ENCODE measurements at regions not wholly inside any gene's neighbourhood (a gene's known extent, or its start where the extent isn't known, plus 50 kb on each side); places are given as distances from the start of the nearest gene placed in this dataset.

DNA sequence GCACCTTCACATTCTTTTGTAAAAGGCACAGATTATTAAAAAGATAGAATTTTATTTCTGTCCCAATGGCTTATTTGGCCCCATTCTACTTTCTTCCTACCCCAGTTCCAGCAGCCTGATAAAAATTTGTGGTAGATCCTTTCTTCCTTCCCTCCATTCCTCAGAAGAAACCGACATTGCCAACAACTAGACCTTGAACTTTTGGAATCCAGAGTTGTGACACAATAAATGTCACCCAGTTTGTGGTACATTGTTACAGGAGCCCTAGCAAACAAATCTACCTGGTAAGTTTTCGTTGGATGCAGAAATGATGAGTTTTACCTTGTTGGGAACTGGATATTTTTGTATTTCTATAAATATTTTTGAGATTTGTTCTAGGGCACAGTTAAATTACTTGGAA lies 141.6 kb upstream of the IVNS1ABP start:
- Histone ChIP-seq H3K4me3 (no peak overlapping the region), H3K27ac (no peak overlapping the region), H3K27me3 (no peaks in the 10 kb centered on the region), H3K36me3 (no peaks in the 10 kb centered on the region), H3K4me1 (ENCODE audit: insufficient read depth) (no peaks in the 10 kb centered on the region), H3K9me3 (no peaks in the 10 kb centered on the region)
- 48 to 74% (median 56%) methylated on average over 2 of the region's 2 CpGs for WGBS, 3 donors
- DNase-seq = no peak
- TF ChIP-seq, protein P1, sequence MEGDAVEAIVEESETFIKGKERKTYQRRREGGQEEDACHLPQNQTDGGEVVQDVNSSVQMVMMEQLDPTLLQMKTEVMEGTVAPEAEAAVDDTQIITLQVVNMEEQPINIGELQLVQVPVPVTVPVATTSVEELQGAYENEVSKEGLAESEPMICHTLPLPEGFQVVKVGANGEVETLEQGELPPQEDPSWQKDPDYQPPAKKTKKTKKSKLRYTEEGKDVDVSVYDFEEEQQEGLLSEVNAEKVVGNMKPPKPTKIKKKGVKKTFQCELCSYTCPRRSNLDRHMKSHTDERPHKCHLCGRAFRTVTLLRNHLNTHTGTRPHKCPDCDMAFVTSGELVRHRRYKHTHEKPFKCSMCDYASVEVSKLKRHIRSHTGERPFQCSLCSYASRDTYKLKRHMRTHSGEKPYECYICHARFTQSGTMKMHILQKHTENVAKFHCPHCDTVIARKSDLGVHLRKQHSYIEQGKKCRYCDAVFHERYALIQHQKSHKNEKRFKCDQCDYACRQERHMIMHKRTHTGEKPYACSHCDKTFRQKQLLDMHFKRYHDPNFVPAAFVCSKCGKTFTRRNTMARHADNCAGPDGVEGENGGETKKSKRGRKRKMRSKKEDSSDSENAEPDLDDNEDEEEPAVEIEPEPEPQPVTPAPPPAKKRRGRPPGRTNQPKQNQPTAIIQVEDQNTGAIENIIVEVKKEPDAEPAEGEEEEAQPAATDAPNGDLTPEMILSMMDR (IDR thresholded peaks at IDR 0.05) = no peak
- TF ChIP-seq POLR2A (IDR thresholded peaks at IDR 0.05) (no peak), EP300 (IDR thresholded peaks at IDR 0.05) (no peak)
- intact Hi-C loops (cut with DNase I) = no loop called here

DNA sequence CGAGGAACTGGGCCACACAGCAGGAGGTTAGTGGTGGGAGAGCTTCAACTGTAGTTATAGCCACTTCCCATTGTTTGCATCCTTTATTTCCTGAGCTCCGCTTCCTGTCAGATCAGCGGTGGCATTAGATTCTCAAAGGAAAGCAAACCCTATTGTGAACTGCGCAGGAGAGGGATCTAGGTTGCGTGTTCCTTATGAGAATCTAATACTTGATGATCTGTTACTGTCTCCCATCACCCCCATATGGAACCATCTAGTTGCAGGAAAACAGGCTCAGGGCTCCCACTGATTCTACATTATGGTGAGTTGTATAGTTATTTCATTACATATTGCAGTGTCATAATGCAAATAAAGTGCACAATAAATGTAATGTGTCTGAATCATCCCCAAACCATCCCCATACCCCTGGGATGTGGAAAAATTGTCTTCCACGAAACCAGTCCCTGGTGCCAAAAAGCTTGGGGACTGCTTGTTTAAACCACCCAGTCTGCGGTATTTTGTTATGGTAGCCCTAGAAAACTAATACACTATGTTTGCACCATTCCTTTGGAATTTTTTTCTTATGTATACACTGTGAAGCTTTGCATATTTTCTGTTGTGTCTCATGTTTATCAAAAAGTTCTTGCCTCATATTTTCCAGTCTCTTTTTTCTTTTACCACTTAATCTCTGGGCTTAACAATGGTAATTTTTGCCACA lies 136.6 kb upstream of the IVNS1ABP start:
- TF ChIP-seq EP300 (IDR thresholded peaks at IDR 0.05) (no peak), POLR2A (IDR thresholded peaks at IDR 0.05) (no peak)
- TF ChIP-seq, protein P1 (IDR thresholded peaks at IDR 0.05) = no peak
- H3K27ac ChIP-seq = no peak overlapping the region
- H3K4me3 ChIP-seq = no peak overlapping the region
- DNase-seq = no peak
- no peaks in the 10 kb centered on the region for H3K9me3 ChIP-seq
- H3K4me1 ChIP-seq (ENCODE audit: insufficient read depth) = no peaks in the 10 kb centered on the region
- H3K27me3 ChIP-seq = no peaks in the 10 kb centered on the region
- no peaks in the 10 kb centered on the region for H3K36me3 ChIP-seq
- intact Hi-C loops (cut with DNase I) = no loop called here
- WGBS, 3 donors = 76 to 81% (median 78%) methylated on average over 7 of the region's 7 CpGs

DNA sequence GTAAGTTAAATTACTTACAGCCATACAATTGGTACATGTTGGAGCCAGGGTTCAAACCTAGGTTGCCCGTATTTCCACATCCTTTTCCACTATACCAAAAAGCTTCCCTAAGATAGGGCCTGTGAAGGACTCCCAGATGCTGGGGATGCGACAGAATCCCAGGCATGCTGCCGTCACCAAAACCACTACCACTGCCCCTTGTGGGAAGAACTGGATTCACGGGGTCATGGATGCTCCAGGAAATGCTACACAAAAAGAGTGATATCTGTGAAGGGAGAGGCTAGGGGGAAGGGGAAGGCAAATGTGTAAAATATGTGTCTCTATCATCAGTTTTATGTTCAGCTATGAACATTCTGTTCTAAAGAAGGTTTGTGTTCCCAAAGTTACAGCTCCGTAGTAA lies 133.9 kb upstream of the IVNS1ABP start:
- intact Hi-C loops (cut with DNase I) = no loop called here
- no peaks in the 10 kb centered on the region for H3K27me3 ChIP-seq
- no peaks in the 10 kb centered on the region for H3K4me1 ChIP-seq (ENCODE audit: insufficient read depth)
- H3K4me3 ChIP-seq = no peak overlapping the region
- TF ChIP-seq, protein P1 (IDR thresholded peaks at IDR 0.05) = no peak
- TF ChIP-seq EP300 (IDR thresholded peaks at IDR 0.05) (no peak), POLR2A (IDR thresholded peaks at IDR 0.05) (no peak)
- no peaks in the 10 kb centered on the region for H3K36me3 ChIP-seq
- no peak for DNase-seq
- H3K9me3 ChIP-seq = no peaks in the 10 kb centered on the region
- 70 to 79% (median 77%) methylated on average over 5 of the region's 5 CpGs for WGBS, 3 donors
- no peak overlapping the region for H3K27ac ChIP-seq

DNA sequence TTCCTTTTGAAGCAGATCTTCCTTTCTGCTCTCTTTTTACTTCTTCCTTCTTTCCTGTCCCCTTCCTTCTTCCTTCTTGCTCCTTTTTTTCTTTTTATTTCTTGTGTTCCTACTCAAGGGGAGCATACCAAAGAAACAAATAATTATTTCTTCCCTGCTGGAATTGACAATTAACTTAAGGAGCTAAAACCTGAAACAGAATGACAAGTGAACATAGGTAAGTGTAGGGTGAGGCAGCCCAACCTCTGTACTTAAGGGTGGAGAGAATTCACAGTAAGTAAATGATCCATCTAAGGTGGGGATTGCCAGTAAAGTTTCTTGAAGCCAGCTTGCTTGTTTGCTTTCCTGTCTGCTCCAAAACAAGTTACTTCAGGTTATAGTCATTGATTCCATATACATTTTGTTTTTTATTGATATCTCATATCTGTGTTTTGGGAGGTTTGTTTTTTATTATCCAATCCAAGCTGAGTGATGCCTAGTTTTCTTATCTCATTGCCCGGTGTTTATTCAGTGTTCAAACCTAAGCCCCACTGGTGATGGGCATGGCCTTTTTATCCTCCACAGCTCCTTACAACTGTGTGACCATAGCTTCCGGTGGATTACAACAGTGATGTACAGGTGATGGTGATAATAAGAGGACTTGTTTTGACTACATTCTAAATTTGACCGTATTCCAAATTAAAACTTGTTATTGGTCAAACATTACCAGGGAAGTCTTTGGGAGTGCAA lies 133.2 kb upstream of the IVNS1ABP start:
- intact Hi-C loops (cut with DNase I) = no loop called here
- Histone ChIP-seq H3K4me3 (no peak overlapping the region), H3K27me3 (no peaks in the 10 kb centered on the region), H3K4me1 (ENCODE audit: insufficient read depth) (no peaks in the 10 kb centered on the region), H3K9me3 (no peaks in the 10 kb centered on the region), H3K27ac (no peak overlapping the region), H3K36me3 (no peaks in the 10 kb centered on the region)
- no peak for DNase-seq
- no peak for TF ChIP-seq EP300 (IDR thresholded peaks at IDR 0.05)
- TF ChIP-seq, protein P1 (IDR thresholded peaks at IDR 0.05) = no peak
- no peak for TF ChIP-seq POLR2A (IDR thresholded peaks at IDR 0.05)
- 65 to 75% (median 69%) methylated on average over 3 of the region's 3 CpGs for WGBS, 3 donors
